GM03348 (cell line): ENCODE measurements at regions not wholly inside any gene's neighbourhood (a gene's known extent, or its start where the extent isn't known, plus 50 kb on each side); places are given as distances from the start of the nearest gene placed in this dataset.

ENCODE experiments used
- DNase-seq: peaks from one replicate; pipeline ENCODE4 v3.0.0; 2012; ENCODE audit warnings: low spot score

DNA sequence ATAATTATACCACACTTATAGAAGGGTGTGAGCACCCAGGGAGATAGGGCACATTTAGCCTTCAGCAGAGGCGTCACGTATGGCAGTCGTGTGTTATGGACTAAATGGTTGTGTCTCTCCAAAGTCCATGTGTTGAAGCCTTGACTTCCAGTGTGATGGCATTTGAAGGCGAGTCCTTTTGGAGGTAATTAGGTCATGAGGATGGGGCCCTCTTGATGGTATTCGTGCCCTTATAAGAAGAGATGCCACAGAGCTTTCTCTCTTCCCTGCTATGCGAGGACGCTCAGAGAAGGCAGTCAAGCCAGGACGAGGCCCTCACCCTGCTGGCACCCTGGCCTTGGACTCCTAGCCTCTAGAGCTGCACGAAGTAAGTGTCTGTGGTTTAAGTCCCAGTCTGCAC, 375.0 kb upstream of the C1orf174 start:
- no peak for DNase-seq

DNA sequence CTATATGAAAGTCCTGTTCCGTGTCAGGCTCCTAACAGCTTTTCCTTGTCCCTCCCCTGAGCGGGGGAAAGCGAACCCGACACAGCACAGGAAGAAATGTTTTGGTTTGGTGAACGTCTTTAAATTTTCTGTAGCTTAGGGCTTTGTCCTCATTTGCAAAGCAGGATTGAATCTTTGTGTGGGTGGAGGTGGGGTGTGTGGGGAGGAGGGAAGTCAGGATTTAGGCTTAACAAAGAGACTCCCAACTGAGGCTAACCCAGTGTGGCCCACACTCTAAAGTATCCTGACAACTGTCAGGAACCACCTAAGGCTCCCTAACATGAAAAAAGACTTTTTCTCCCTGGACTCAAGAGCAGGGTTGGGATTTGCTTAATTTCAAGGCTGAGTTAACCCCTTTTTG, 376.2 kb upstream of the C1orf174 start:
- DNase-seq = no peak

DNA sequence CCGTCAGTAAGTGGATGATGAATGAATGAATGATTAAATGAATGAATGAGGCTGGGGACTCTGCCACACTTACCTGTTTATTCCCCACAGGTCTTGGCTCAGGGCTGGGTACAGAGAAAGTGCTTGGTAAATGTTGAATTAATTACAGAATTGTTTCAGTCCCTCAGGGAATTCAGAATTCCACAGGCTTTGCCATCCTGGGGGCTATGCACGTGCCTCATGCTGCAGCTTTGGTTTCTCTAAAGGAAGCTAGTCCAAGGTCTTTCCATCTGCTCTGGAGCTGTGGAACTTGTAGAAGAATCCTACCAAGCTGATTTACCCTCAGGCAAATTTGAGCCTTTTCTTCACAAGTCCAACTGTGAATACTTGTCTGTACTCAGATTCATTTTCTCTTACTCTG, 376.8 kb upstream of the AJAP1 start:
- DNase-seq = no peak

DNA sequence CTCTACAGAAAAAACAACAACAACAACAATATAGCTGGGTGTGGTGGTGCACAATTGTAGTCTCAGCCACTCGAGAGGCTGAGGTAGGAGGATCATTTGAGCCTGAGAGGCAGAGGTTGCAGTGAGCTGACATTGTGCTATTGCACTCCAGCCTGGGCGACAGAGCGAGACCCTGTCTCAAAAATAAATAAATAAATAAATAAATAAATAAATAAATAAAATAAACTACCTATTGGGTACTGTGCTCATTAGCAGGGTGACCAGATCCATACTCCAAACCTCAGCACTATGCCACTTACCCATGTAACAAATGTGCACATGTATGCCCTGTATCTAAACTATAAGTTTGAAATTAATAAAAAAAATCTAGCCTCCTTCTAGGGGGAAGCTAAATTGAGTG, 369.4 kb upstream of the AJAP1 start:
- DNase-seq = no peak

DNA sequence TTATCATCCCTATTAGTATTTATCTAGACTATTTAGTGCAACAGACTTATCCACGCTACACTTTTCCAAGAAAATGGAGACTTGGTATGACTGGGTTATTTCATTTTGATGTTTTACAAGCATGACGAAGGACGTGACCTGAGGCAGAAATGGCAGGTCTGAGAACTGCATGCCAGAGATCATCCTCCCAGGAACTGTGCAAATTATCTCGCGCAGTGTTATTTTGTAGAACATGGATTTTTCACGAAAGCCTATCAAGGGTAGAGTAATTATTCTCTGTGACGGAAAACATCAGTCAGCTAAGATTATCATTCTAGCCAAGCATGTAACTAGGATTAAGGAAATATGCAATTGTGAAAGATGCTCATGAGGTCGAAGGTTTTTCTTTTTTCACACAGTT, 361.5 kb upstream of the AJAP1 start:
- no peak for DNase-seq

- no peak for DNase-seq
These were observed 355.9 kb upstream of the AJAP1 start for GRCh38 chr1:4298361-4299083.

- no peak for DNase-seq
These were observed 353.4 kb upstream of the AJAP1 start for GRCh38 chr1:4301007-4301406.

GRCh38 chr1:4303303-4303702, 351.1 kb upstream of the AJAP1 start:
- DNase-seq = no peak

DNA sequence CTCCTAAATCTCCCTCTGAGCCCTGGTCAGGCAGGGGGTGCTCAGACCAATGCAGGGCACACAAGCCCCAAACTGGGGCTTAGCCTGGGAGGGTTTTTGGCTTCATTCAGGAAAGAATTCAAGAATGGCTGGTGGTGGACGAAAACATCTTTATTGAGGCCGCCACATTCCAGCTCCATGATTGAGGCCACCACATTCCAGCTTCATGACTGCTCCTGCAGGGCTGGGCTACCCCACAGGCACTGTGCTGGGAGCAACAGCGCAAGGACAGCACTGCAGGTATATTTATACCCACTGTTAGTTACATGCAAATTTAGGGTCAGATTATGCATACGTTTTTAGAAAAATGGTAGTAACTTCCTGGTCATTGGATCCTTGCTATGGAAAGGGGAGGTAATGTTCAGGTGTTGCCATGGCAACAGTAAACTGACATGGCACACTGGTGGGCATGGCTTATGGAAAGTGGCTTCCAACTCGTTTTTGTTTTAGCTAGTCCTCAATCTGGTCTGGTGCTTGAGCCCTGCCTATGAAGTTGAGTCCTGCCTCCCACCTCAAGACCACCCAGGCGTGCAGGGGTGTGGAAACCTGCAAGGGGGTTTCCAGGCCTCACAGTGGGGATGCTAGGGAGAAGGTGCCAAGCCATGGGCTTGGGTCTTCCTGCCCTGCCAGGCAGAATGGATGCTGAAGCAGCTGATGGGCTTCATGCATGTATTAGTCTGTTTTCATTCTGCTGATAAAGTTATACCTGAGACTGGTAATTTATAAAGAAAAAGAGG, 348.7 kb upstream of the AJAP1 start:
- no peak for DNase-seq

DNA sequence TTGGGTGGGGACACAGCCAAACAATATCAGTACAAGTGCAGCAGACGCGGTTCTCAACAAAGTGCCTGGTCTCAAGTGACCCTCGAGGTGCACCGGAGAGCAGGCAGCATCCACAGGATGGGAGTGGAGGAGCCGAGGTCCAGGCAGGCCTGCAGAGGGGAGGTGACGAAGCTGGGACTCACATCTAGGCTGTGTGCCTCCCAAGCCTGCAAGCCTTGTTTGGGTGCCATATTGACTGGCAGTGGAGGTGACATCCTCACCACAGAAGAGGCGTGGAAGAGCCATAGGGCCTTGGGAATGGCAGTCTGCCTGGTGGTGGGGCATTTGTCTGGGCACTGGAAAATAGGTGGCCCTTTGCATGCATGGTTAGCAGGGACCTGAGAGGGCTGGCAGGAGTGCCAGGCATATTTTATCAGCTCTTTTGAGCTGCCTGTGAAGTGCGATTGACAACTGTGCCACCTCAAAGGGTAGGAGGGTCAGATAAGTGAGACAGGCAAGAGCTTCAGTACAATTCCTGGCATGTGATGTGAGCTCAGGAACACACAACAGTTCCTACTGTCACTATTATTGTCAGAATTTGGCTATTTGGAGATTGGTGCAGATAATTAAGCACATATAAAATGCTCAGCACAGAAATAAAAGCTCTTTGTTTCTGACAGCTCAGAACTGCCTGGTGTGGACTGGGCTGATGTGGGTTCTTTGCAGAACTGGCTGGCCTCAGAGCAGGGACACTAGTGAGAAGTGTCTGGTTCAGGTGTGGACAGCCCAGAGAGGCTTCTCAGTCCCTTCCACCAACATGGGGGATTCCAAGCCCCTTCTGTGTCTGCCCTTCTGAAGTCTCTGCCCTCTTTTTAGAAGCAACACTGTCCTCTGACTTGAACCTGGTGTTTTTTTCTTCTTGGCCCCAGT, 347.6 kb upstream of the AJAP1 start:
- DNase-seq = no peak

- no peak for DNase-seq
These were observed 347.0 kb upstream of the AJAP1 start for GRCh38 chr1:4307468-4307845.

GRCh38 chr1:4307911-4308545, 346.4 kb upstream of the AJAP1 start:
- DNase-seq = no peak

- DNase-seq = no peak
These were observed 345.6 kb upstream of the AJAP1 start for GRCh38 chr1:4308806-4309205.

GRCh38 chr1:4309676-4310320, 344.6 kb upstream of the AJAP1 start:
- DNase-seq = no peak

GRCh38 chr1:4310396-4310923, 343.9 kb upstream of the AJAP1 start:
- DNase-seq = no peak

GRCh38 chr1:4312024-4312423, 342.4 kb upstream of the AJAP1 start:
- no peak for DNase-seq

- DNase-seq = no peak
These were observed 339.2 kb upstream of the AJAP1 start for GRCh38 chr1:4315202-4315601.

DNA sequence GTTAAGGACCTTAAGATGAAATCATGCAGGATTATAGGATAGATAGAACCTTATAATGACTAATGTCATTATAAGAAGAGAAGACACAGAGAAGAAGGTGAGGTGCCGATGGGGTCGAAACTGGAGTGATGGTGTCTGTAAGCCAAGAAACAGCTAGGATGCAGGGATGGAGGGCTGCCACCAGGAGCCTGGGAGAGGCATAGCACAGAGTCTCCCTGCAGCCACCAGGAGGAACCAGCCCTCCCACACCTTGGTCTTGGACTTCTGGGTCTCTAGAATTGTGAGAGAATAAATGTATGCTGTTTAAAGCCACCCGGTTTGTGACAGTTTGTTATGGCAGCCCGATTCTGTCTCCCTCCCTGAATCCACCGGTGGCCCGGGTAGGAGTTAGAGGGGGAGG, 337.2 kb upstream of the AJAP1 start:
- no peak for DNase-seq

GRCh38 chr1:4318720-4319119, 335.7 kb upstream of the AJAP1 start:
- DNase-seq = no peak

- no peak for DNase-seq
These were observed 334.9 kb upstream of the AJAP1 start for GRCh38 chr1:4319496-4319895.

DNA sequence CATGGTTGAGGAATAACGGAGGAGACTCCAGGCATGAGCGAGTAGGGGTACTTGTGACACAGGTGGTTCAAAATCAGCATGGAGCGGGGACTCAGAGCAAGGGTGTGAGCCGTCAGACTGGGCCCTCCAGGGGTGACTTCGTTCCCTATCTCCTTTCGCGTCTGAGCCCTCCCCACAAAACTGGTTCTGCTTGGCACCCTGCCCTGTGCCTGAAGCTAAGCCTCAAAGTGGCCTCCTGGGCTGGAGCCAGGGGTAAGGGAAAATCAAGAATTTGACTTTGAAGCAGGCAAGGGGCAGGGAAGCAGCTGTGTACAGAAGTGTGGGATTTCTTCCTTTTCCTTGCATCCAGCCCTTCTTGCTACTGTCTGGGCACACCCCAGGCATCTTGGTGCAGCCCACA, 331.5 kb upstream of the AJAP1 start:
- no peak for DNase-seq

DNA sequence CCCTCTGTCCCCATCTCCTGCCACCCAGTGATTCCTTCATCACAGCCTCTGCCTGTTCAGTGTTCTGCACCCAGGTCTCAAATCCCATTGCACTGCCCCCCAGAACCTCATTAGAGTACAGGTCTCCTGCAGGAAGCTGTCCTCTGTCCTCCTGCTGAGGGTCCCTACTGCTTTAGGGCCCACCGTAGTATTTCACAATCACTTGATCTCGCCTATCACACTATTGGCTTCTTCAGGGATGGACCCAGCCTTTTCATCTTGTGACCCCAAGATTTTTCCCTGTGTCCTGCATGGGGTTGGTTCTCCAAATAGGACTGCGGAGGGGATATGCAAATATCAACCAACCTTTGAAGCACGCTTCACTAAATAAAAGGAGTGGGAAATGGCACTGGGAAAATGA, 331.1 kb upstream of the AJAP1 start:
- DNase-seq = no peak
